Right atrium auricular region (tissue), 2 donors: ENCODE measurements at regions not wholly inside any gene's neighbourhood (a gene's known extent, or its start where the extent isn't known, plus 50 kb on each side); places are given as distances from the start of the nearest gene placed in this dataset.

Experiments
- DNase-seq: peaks from one replicate; pipeline ENCODE4 v3.0.0-alpha.2; 2019; ENCODE audit warnings: low spot score
- H3K27ac ChIP-seq, 2 donors: fragments of 200-600 bp; sonication (generic); 1 replicate in 1 of 2; 2 replicates in 1 of 2; pipeline ENCODE4 v1.5.1; 2016 to 2019
- H3K27me3 ChIP-seq, 2 donors: fragments of 200-600 bp; sonication (generic); one replicate each; pipeline versions ENCODE4 v1.5.1 to v1.6.0; 2017 to 2019
- H3K36me3 ChIP-seq: fragments of 200-600 bp; sonication (generic); one replicate; pipeline ENCODE4 v1.5.1; 2016
- H3K4me1 ChIP-seq, 2 donors: fragments of 200-600 bp; sonication (generic); one replicate each; pipeline versions ENCODE4 v1.5.1 to v1.6.0; 2017 to 2019
- H3K4me3 ChIP-seq, 2 donors: fragments of 200-600 bp; sonication (generic); 1 replicate in 1 of 2; 2 replicates in 1 of 2; pipeline ENCODE4 v1.5.1; 2017 to 2019; ENCODE audit warnings: mild to moderate bottlenecking in 1 of 2, moderate library complexity in 1 of 2
- H3K9me3 ChIP-seq, 2 donors: fragments of 200-600 bp; sonication (generic); one replicate each; pipeline ENCODE4 v1.5.1; 2019
- TF ChIP-seq, protein P1 (sequence below), 2 donors: fragments of 200-600 bp; sonication (generic); IDR thresholded peaks; one replicate each; pipeline ENCODE4 v1.5.1; 2019; ENCODE audit warnings: antibody characterized with exemption in 2 of 2

DNA sequence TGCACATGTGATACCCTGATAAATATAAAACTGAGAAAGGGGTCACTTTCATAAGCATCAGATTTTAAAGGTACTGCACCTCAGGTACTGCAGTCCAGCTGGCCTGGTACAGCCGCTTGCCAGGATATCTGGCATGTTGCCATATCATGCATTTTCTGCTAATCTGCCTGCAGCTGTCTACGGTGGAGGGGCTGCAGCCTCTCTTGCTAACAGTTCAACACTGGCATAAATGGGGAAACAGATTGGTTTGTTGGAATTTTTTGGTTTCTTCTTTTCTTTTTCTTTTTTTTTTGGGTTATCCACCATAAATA is 71.5 kb downstream of the MIS18A start:
- Histone ChIP-seq H3K9me3 (no peaks in the 10 kb centered on the region), H3K4me1 (no peaks in the 10 kb centered on the region), H3K27me3 (no peaks in the 10 kb centered on the region), H3K36me3 (no peaks in the 10 kb centered on the region), H3K4me3 (no peak overlapping the region), H3K27ac (no peak overlapping the region)
- no peak for DNase-seq
- TF ChIP-seq, protein P1, sequence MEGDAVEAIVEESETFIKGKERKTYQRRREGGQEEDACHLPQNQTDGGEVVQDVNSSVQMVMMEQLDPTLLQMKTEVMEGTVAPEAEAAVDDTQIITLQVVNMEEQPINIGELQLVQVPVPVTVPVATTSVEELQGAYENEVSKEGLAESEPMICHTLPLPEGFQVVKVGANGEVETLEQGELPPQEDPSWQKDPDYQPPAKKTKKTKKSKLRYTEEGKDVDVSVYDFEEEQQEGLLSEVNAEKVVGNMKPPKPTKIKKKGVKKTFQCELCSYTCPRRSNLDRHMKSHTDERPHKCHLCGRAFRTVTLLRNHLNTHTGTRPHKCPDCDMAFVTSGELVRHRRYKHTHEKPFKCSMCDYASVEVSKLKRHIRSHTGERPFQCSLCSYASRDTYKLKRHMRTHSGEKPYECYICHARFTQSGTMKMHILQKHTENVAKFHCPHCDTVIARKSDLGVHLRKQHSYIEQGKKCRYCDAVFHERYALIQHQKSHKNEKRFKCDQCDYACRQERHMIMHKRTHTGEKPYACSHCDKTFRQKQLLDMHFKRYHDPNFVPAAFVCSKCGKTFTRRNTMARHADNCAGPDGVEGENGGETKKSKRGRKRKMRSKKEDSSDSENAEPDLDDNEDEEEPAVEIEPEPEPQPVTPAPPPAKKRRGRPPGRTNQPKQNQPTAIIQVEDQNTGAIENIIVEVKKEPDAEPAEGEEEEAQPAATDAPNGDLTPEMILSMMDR (IDR thresholded peaks at IDR 0.05): no peak

DNA sequence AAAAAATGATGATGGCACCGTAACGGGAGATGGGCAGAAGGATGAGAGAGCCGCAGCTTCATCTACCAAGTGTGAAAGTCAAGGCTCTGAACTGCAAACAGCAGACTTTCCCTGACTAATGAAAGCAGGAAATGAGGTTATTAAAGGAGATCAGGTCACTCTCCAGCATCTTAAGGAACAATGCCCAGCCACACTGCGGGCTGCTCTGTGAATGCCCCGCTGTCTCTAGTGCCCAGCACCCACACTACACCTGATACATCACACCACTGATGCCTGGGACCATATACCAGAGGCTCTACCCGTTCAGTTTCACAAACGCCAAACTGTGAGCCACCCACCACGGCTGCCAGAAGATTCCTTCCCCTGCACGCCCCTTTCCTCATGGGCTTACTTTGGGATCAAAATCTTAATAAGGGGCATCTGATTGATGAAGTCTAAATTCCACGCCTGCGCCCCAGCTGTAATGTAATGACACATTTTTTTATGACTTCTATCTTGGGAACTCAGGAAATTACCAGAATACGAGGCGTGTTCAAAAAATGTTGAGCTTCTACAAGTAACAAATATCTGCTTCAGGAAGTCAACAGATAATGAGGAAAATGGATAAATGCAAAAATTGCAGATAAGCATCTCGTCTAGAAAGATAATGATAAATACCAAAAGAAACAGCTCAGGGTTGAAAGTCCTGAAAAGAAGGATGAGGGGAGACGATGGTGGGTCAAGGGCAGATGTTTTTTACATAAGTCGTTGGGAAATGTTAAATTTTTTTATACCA is 72.0 kb downstream of the MIS18A start:
- TF ChIP-seq, protein P1 (IDR thresholded peaks at IDR 0.05): no peak
- DNase-seq: no peak

DNA sequence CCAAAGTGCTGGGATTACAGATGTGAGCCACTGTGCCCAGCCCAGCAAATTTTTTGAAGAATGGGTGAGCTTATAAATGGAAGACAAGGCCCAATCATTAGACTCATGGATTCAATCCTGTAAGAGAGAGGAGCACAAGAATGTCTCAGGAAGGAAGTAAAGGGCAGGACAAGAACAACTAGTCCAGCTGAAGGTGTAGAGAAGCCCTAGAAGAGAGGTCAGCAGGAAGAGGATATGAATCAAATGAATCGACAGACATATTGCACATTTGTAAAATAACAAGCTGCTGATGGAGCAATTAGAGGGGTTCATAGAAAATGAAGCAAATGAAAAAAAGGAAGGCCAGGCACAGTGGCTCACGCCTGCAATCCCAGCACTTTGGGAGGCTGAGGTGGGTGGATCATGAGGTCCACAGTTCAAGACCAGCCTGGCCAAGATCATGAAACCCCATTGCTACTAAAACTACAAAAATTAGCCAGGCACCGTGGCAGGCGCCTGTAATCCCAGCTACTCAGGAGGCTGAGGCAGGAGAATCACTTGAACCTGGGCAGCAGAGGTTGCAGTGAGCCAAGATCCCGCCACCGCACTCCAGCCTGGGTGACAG is 74.9 kb downstream of the MIS18A start:
- DNase-seq: no peak

More for the DNA sequence above, 72.0 kb downstream of the MIS18A start:
- no peaks in the 10 kb centered on the region for H3K9me3 ChIP-seq
- no peak overlapping the region for H3K27ac ChIP-seq
- no peaks in the 10 kb centered on the region for H3K4me1 ChIP-seq
- H3K36me3 ChIP-seq: no peaks in the 10 kb centered on the region
- no peaks in the 10 kb centered on the region for H3K27me3 ChIP-seq
- H3K4me3 ChIP-seq: no peak overlapping the region

DNA sequence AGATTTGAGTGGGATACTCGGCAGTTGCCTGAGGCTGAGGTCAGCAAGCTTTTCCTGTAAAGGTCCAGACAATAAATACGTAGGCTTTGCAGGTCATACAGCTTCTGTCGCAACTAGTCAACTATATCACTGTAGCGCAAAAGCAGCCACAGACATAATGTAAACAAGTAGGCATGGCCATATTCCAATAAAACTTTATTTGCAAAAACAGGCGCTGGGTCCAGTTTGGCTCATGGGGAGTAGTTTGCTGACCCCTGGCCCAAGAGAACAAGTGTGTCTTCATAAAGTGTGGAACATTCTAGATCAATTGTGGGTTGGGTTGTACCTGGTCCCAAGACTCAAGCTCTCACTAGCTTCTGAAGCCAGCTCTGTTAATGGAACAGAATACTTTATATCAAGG is 78.8 kb downstream of the MIS18A start:
- H3K36me3 ChIP-seq: no peaks in the 10 kb centered on the region
- H3K27me3 ChIP-seq: no peaks in the 10 kb centered on the region
- H3K4me1 ChIP-seq: no peaks in the 10 kb centered on the region
- H3K27ac ChIP-seq: no peak overlapping the region
- H3K9me3 ChIP-seq: no peaks in the 10 kb centered on the region
- DNase-seq: no peak
- TF ChIP-seq, protein P1 (IDR thresholded peaks at IDR 0.05): no peak
- no peak overlapping the region for H3K4me3 ChIP-seq

More for the DNA sequence above, 74.9 kb downstream of the MIS18A start:
- H3K4me1 ChIP-seq: no peaks in the 10 kb centered on the region
- H3K36me3 ChIP-seq: no peaks in the 10 kb centered on the region
- H3K27ac ChIP-seq: no peak overlapping the region
- no peaks in the 10 kb centered on the region for H3K9me3 ChIP-seq
- TF ChIP-seq, protein P1 (IDR thresholded peaks at IDR 0.05): no peak
- no peaks in the 10 kb centered on the region for H3K27me3 ChIP-seq
- no peak overlapping the region for H3K4me3 ChIP-seq

DNA sequence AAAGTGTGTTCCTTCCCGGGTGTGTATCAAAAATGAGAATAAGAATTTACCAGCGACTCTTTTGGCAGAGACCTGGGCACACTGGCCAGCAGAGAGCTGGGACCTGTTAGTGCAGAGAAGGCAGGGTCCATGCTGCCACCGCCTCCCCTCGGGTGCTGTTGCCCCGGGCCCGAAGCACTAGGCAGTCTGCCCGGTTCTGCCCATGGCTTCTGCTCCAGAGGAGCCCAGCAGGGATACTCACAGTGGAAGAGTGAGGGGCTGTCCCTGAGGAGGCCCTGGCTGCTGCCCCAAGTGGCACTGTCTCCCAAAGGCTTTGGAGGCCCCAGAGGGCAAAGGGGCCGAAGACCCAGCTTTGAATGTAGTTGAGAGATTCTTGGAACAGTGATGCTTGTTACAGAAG is 80.5 kb downstream of the MIS18A start:
- TF ChIP-seq, protein P1 (IDR thresholded peaks at IDR 0.05): no peak
- no peaks in the 10 kb centered on the region for H3K4me1 ChIP-seq
- no peak overlapping the region for H3K27ac ChIP-seq
- H3K4me3 ChIP-seq: no peak overlapping the region
- no peaks in the 10 kb centered on the region for H3K36me3 ChIP-seq
- no peaks in the 10 kb centered on the region for H3K9me3 ChIP-seq
- DNase-seq: no peak
- no peaks in the 10 kb centered on the region for H3K27me3 ChIP-seq
